ENCODE measurements at regions not wholly inside any gene's neighbourhood (a gene's known extent, or its start where the extent isn't known, plus 50 kb on each side); places are given as distances from the start of the nearest gene placed in this dataset.

DNA sequence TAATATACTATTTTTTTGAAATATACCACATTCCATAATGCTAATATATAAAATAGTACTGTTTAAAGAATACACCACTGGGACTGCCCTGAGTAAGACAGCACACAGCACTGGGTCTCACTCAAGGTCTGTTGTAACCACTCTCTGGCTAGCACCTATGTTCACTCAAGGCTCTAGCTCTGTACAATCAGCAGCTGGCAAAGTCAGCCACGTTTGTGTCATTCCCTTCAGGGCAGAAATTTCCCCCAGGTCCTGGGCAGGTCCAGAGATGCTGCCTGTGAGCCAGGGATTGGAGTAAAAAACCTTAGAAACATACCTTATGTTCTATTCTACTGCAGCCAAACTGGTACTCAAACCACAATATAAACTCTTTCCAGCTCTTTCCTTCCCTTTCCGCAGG lies 1160.2 kb upstream of the ADGRL3 start:
- no peaks in the 10 kb centered on the region for H3K4me1 ChIP-seq
- no peaks in the 10 kb centered on the region for H3K36me3 ChIP-seq
- intact Hi-C loops (cut with DNase I) = no loop called here
- TF ChIP-seq, protein P1, sequence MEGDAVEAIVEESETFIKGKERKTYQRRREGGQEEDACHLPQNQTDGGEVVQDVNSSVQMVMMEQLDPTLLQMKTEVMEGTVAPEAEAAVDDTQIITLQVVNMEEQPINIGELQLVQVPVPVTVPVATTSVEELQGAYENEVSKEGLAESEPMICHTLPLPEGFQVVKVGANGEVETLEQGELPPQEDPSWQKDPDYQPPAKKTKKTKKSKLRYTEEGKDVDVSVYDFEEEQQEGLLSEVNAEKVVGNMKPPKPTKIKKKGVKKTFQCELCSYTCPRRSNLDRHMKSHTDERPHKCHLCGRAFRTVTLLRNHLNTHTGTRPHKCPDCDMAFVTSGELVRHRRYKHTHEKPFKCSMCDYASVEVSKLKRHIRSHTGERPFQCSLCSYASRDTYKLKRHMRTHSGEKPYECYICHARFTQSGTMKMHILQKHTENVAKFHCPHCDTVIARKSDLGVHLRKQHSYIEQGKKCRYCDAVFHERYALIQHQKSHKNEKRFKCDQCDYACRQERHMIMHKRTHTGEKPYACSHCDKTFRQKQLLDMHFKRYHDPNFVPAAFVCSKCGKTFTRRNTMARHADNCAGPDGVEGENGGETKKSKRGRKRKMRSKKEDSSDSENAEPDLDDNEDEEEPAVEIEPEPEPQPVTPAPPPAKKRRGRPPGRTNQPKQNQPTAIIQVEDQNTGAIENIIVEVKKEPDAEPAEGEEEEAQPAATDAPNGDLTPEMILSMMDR (IDR thresholded peaks at IDR 0.05) = no peak
- TF ChIP-seq POLR2A (IDR thresholded peaks at IDR 0.05) = no peak
- peaks cover 0 to 9% (median 0%) of the 10 kb centered on the region in 3 donors for H3K9me3 ChIP-seq
- no peak overlapping the region for H3K27ac ChIP-seq
- no peak for DNase-seq
- H3K27me3 ChIP-seq = no peaks in the 10 kb centered on the region
- no peak overlapping the region for H3K4me3 ChIP-seq
- WGBS, 2 donors = 22 to 52% methylated on average over 2 of the region's 2 CpGs

DNA sequence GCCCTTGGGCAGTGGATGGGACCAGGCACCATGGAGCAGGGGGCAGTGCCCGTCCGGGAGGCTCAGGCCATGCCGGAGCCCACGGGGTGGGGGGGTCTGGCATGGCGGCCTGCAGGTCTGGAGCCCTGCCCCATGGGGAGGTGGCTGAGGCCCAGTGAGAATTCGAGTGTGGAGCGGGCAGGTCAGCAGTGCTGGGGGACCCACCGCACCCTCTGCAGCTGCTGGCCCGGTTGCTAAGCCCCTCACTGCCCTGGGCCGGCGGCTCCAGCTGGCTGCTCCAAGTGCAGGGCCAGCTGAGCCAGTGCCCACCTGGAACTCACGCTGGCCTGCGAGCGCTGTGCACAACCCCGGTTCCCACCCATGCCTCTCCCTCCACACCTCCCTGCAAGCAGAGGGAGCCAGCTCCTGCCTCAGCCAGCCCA lies 1157.9 kb upstream of the ADGRL3 start:
- TF ChIP-seq, protein P1 (IDR thresholded peaks at IDR 0.05) = no peak
- no peak for TF ChIP-seq POLR2A (IDR thresholded peaks at IDR 0.05)
- Histone ChIP-seq H3K9me3 (peaks cover 0 to 9% (median 0%) of the 10 kb centered on the region in 3 donors), H3K36me3 (no peaks in the 10 kb centered on the region), H3K27me3 (no peaks in the 10 kb centered on the region), H3K4me1 (no peaks in the 10 kb centered on the region), H3K4me3 (no peak overlapping the region), H3K27ac (no peak overlapping the region)
- WGBS, 2 donors = no CpG with 5 or more reads among the region's 15 CpGs
- intact Hi-C loops (cut with DNase I) = no loop called here
- DNase-seq = no peak

DNA sequence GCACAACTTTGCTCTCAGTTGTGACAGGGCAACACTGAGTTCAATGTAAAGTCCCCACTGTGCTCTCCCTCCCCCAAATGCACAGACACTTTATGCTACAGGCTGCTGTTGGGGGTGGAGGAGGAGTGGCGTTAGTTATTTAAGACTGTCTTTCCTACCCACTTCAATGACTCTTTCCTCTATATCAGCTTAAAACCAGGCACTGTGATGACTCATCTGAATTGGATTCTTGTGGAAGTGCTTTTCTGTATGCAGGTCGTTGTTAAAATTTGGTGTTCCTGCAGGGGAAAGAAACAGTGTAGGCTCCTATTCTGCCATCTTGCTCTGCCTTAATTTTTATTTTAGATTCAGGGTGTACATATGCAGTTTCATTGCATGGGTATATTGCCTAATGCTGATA lies 1157.2 kb upstream of the ADGRL3 start:
- peaks cover 0 to 9% (median 0%) of the 10 kb centered on the region in 3 donors for H3K9me3 ChIP-seq
- no peaks in the 10 kb centered on the region for H3K4me1 ChIP-seq
- intact Hi-C loops (cut with DNase I) = no loop called here
- WGBS, 2 donors = 55 to 64% methylated on average over 2 of the region's 2 CpGs
- no peak for TF ChIP-seq POLR2A (IDR thresholded peaks at IDR 0.05)
- TF ChIP-seq, protein P1 (IDR thresholded peaks at IDR 0.05) = no peak
- no peak overlapping the region for H3K27ac ChIP-seq
- no peaks in the 10 kb centered on the region for H3K36me3 ChIP-seq
- H3K4me3 ChIP-seq = no peak overlapping the region
- H3K27me3 ChIP-seq = no peaks in the 10 kb centered on the region
- no peak for DNase-seq

DNA sequence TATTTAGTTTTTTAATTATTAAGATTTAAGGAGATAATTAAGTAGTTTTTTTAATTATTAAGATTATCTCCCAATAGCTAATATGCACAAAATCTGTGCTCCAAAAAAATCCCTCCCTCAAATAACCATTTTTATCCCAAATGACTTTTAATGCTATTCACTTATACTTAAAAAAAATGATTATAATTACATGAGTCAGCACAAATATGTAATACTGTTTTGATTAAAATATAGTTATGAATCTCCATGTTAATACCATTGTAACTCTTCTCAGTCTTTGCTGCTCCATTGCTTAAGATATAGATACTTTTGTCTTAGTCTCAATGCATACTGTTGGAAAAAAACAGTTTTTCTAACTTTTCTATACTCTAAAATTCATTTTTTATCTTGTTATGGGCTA lies 1121.1 kb upstream of the ADGRL3 start:
- H3K27ac ChIP-seq = no peak overlapping the region
- H3K4me3 ChIP-seq = no peak overlapping the region
- no peaks in the 10 kb centered on the region for H3K27me3 ChIP-seq
- H3K4me1 ChIP-seq = no peaks in the 10 kb centered on the region
- no peaks in the 10 kb centered on the region for H3K9me3 ChIP-seq
- intact Hi-C loops (cut with DNase I) = no loop called here
- H3K36me3 ChIP-seq = no peaks in the 10 kb centered on the region
- TF ChIP-seq, protein P1 (IDR thresholded peaks at IDR 0.05) = no peak
- no peak for TF ChIP-seq POLR2A (IDR thresholded peaks at IDR 0.05)
- no peak for DNase-seq

DNA sequence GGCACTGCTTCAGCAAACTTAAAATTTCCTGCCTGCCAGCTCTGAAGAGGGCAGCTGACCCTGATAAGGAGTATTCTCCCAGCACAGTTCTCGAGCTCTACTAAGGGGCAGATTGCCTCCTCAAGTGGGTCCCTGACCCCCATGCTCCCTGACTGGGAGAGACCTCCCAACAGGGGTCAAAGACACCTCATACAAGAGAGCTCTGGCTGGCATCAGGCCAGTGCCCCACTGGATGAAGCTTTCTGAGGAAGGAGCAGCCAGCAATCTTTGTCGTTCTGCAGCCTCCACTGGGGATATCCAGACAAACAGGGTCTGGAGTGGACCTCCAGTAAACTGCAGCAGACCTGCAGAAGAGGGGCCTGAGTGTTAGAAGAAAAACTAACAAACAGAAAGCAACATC lies 1118.3 kb upstream of the ADGRL3 start:
- no peaks in the 10 kb centered on the region for H3K36me3 ChIP-seq
- DNase-seq = no peak
- no peak for TF ChIP-seq POLR2A (IDR thresholded peaks at IDR 0.05)
- TF ChIP-seq, protein P1 (IDR thresholded peaks at IDR 0.05) = no peak
- intact Hi-C loops (cut with DNase I) = no loop called here
- no peaks in the 10 kb centered on the region for H3K4me1 ChIP-seq
- H3K9me3 ChIP-seq = no peaks in the 10 kb centered on the region
- no peak overlapping the region for H3K27ac ChIP-seq
- H3K27me3 ChIP-seq = no peaks in the 10 kb centered on the region
- 80% methylated on average over 1 of the region's 2 CpGs; no CpG with 5 or more reads in 1 of the 2 donors for WGBS, 2 donors
- H3K4me3 ChIP-seq = no peak overlapping the region
